Loucy (cell line): ENCODE measurements at regions not wholly inside any gene's neighbourhood (a gene's known extent, or its start where the extent isn't known, plus 50 kb on each side); places are given as distances from the start of the nearest gene placed in this dataset.

Experiments
- H2AFZ ChIP-seq: fragments of 200-600 bp; sonication (generic); 2 replicates; pipeline ENCODE4 v1.6.0; 2016; ENCODE audit warnings: antibody characterized with exemption, mild to moderate bottlenecking, low read length, moderate library complexity
- H3F3A ChIP-seq: fragments of 200-600 bp; 2 replicates; pipeline ENCODE4 v1.6.0; 2016; ENCODE audit warnings: antibody characterized with exemption, low read depth, mild to moderate bottlenecking
- H3K27me3 ChIP-seq: fragments of 200-600 bp; sonication (generic); 2 replicates; pipeline ENCODE4 v1.6.1; 2014; ENCODE audit warnings: low read length, mild to moderate bottlenecking; ENCODE audit not compliant: insufficient read depth, poor library complexity, severe bottlenecking
- H3K36me3 ChIP-seq: fragments of 200-600 bp; sonication (generic); 2 replicates; pipeline ENCODE4 v1.6.1; 2016; ENCODE audit warnings: low read length; ENCODE audit not compliant: insufficient read depth
- H3K4me1 ChIP-seq: fragments of 200-600 bp; sonication (generic); 2 replicates; pipeline ENCODE4 v1.5.1; 2014; ENCODE audit warnings: low read length, mild to moderate bottlenecking; ENCODE audit not compliant: insufficient read depth, poor library complexity, severe bottlenecking
- H3K4me2 ChIP-seq: fragments of 200-600 bp; sonication (generic); 2 replicates; pipeline ENCODE4 v1.6.0; 2014; ENCODE audit warnings: antibody characterized with exemption, low read length, low read depth, mild to moderate bottlenecking; ENCODE audit not compliant: poor library complexity, severe bottlenecking
- H3K4me3 ChIP-seq: fragments of 200-600 bp; sonication (generic); 2 replicates; pipeline ENCODE4 v1.5.1; 2014; ENCODE audit warnings: low read length, mild to moderate bottlenecking, mixed read lengths; ENCODE audit not compliant: poor library complexity, severe bottlenecking
- H3K79me2 ChIP-seq: fragments of 200-600 bp; sonication (generic); 2 replicates; pipeline ENCODE4 v1.6.1; 2014; ENCODE audit warnings: low read length; ENCODE audit not compliant: insufficient read depth
- H3K9ac ChIP-seq: fragments of 200-600 bp; sonication (generic); 2 replicates; pipeline ENCODE4 v1.6.0; 2014; ENCODE audit warnings: mild to moderate bottlenecking, low read depth, low read length, moderate library complexity; ENCODE audit not compliant: poor library complexity, severe bottlenecking
- H3K9me2 ChIP-seq: fragments of 200-600 bp; sonication (generic); replicated peaks from 2 replicates; pipeline ENCODE4 v1.6.1; 2016; ENCODE audit warnings: low read depth, low read length, mixed read lengths
- H3K9me3 ChIP-seq: fragments of 200-600 bp; sonication (generic); 2 replicates; pipeline ENCODE4 v1.6.1; 2014; ENCODE audit warnings: mild to moderate bottlenecking, antibody characterized with exemption, low read length, low read depth; ENCODE audit not compliant: insufficient read depth
- H4K20me1 ChIP-seq: fragments of 200-600 bp; sonication (generic); 2 replicates; pipeline ENCODE4 v1.6.0; 2014; ENCODE audit warnings: antibody characterized with exemption, low read length, mild to moderate bottlenecking; ENCODE audit not compliant: insufficient read depth, poor library complexity, severe bottlenecking
- EZH2phosphoT487 ChIP-seq: fragments of 200-600 bp; IDR thresholded peaks from 2 replicates; pipeline ENCODE4 v1.6.1; 2018; ENCODE audit warnings: antibody characterized with exemption, mild to moderate bottlenecking, moderate library complexity, borderline replicate concordance
- TF ChIP-seq, protein P1 (sequence below): fragments of 200-600 bp; sonication (generic); conservative IDR thresholded peaks from 2 replicates; pipeline ENCODE4 v1.5.1; 2014; ENCODE audit warnings: mild to moderate bottlenecking, antibody characterized with exemption, low read length

DNA sequence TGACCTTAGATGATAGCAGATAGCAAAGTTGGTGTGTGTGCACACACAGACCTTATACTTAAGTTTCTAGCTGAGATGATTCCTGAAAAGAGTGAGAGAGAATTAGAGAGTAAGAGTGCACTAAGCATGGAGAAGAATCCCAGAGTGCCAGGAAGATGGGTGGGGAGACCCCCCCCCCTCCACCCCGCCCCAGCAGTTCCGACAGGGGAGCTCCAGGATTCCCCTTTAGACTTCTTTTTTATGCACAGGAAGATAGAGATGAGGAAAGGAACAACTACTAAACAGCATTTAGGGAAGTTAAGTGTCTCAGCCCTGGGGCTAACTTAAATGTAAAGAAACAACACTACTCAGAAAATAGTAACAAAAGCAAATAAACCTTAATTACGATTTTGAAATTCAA lies 878.0 kb upstream of the GOT2 start:
- Histone ChIP-seq H3K9ac (no peak overlapping the region), H4K20me1 (no peaks in the 10 kb centered on the region), H3K9me2 (no peaks in the 10 kb centered on the region), H3K36me3 (no peaks in the 10 kb centered on the region), H3K4me2 (no peak overlapping the region), H3K9me3 (no peaks in the 10 kb centered on the region), H3K27me3 (no peaks in the 10 kb centered on the region), H3K79me2 (no peaks in the 10 kb centered on the region), H3K4me3 (no peak overlapping the region), H2AFZ (no peak overlapping the region), H3F3A (no peaks in the 10 kb centered on the region), H3K4me1 (no peaks in the 10 kb centered on the region)
- TF ChIP-seq EZH2phosphoT487 = no peak
- TF ChIP-seq, protein P1, sequence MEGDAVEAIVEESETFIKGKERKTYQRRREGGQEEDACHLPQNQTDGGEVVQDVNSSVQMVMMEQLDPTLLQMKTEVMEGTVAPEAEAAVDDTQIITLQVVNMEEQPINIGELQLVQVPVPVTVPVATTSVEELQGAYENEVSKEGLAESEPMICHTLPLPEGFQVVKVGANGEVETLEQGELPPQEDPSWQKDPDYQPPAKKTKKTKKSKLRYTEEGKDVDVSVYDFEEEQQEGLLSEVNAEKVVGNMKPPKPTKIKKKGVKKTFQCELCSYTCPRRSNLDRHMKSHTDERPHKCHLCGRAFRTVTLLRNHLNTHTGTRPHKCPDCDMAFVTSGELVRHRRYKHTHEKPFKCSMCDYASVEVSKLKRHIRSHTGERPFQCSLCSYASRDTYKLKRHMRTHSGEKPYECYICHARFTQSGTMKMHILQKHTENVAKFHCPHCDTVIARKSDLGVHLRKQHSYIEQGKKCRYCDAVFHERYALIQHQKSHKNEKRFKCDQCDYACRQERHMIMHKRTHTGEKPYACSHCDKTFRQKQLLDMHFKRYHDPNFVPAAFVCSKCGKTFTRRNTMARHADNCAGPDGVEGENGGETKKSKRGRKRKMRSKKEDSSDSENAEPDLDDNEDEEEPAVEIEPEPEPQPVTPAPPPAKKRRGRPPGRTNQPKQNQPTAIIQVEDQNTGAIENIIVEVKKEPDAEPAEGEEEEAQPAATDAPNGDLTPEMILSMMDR = no peak

- Histone ChIP-seq H3K9me2 (no peaks in the 10 kb centered on the region), H3K27me3 (no peaks in the 10 kb centered on the region), H3K4me2 (no peak overlapping the region), H3K79me2 (no peaks in the 10 kb centered on the region), H3K9me3 (no peaks in the 10 kb centered on the region), H3K36me3 (no peaks in the 10 kb centered on the region), H3F3A (no peaks in the 10 kb centered on the region), H3K4me3 (no peak overlapping the region), H3K9ac (no peak overlapping the region), H3K4me1 (no peaks in the 10 kb centered on the region), H2AFZ (no peak overlapping the region), H4K20me1 (no peaks in the 10 kb centered on the region)
- no peak for TF ChIP-seq EZH2phosphoT487
- TF ChIP-seq, protein P1 = no peak
Observed at GRCh38 chr16:59611556-59611955, 877.4 kb upstream of the GOT2 start.

GRCh38 chr16:59605706-59606105 lies 871.6 kb upstream of the GOT2 start:
- Histone ChIP-seq H3K4me3 (no peak overlapping the region), H3K9ac (no peak overlapping the region), H4K20me1 (no peaks in the 10 kb centered on the region), H3K4me2 (no peak overlapping the region), H3K4me1 (no peaks in the 10 kb centered on the region), H3K27me3 (no peaks in the 10 kb centered on the region), H3K79me2 (no peaks in the 10 kb centered on the region), H3F3A (no peaks in the 10 kb centered on the region), H3K9me3 (no peaks in the 10 kb centered on the region), H3K9me2 (no peaks in the 10 kb centered on the region), H2AFZ (no peak overlapping the region), H3K36me3 (no peaks in the 10 kb centered on the region)
- TF ChIP-seq EZH2phosphoT487 = no peak
- TF ChIP-seq, protein P1 = no peak
